Esophagus muscularis mucosa (tissue), 4 donors: ENCODE measurements at regions not wholly inside any gene's neighbourhood (a gene's known extent, or its start where the extent isn't known, plus 50 kb on each side); places are given as distances from the start of the nearest gene placed in this dataset.

Source experiments
- EP300 ChIP-seq: sonication (generic); formaldehyde crosslinking; IDR thresholded peaks from one replicate; pipeline ENCODE4 v1.6.1; 2017; ENCODE audit warnings: antibody characterized with exemption
- POLR2AphosphoS5 ChIP-seq, 2 donors: sonication (generic); formaldehyde crosslinking; IDR thresholded peaks; one replicate each; pipeline ENCODE4 v1.6.1; 2017; ENCODE audit warnings: antibody characterized with exemption in 2 of 2
- TF ChIP-seq, protein P1 (sequence below), 3 experiments: fragments of 200-600 bp in 2 of 3; fragments of 450-650 bp in 1 of 3; sonication (generic) in 2 of 3; IDR thresholded peaks; one replicate each; pipeline ENCODE4 v1.5.1; 2017 to 2019; ENCODE audit warnings: antibody characterized with exemption in 3 of 3, mild to moderate bottlenecking in 2 of 3, moderate library complexity in 1 of 3

GRCh38 chr1:177351361-177352108 lies 180.8 kb downstream of the BRINP2 start:
- TF ChIP-seq POLR2AphosphoS5 (IDR thresholded peaks at IDR 0.05) (no peak), EP300 (no peak)
- TF ChIP-seq, protein P1, sequence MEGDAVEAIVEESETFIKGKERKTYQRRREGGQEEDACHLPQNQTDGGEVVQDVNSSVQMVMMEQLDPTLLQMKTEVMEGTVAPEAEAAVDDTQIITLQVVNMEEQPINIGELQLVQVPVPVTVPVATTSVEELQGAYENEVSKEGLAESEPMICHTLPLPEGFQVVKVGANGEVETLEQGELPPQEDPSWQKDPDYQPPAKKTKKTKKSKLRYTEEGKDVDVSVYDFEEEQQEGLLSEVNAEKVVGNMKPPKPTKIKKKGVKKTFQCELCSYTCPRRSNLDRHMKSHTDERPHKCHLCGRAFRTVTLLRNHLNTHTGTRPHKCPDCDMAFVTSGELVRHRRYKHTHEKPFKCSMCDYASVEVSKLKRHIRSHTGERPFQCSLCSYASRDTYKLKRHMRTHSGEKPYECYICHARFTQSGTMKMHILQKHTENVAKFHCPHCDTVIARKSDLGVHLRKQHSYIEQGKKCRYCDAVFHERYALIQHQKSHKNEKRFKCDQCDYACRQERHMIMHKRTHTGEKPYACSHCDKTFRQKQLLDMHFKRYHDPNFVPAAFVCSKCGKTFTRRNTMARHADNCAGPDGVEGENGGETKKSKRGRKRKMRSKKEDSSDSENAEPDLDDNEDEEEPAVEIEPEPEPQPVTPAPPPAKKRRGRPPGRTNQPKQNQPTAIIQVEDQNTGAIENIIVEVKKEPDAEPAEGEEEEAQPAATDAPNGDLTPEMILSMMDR (IDR thresholded peaks at IDR 0.05) = no peak
